Activated CD4-positive, CD25-positive, alpha-beta regulatory T cell treated with anti-CD3 and anti-CD28 coated beads, Interleukin-2, amount 50 U/mL, for 16 hours (primary cell): ENCODE measurements at regions not wholly inside any gene's neighbourhood (a gene's known extent, or its start where the extent isn't known, plus 50 kb on each side); places are given as distances from the start of the nearest gene placed in this dataset.

ENCODE experiments used
- DNase-seq: peaks from one replicate; pipeline ENCODE4 v3.0.0-alpha.2; 2020; ENCODE audit warnings: low read depth, low spot score

DNA sequence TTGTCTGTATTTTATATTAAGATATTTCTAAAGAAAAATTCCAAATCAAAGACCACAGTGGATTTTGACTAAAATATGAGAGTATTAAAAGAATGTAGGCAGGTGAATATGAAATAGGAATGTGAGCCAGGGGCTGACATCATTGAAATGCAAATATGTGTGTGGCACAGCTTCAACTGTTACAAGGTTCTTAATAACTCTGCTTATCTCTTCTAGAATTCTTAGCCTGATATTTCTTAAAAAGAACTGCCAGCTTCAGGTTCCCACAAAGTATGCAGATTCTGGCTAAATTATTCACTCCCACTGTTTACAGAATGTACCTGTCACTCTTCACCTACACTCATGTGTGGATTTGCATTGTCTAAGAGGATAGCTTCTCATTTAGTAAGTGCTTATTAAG is 274.4 kb downstream of the DIRAS2 start:
- no peak for DNase-seq

DNA sequence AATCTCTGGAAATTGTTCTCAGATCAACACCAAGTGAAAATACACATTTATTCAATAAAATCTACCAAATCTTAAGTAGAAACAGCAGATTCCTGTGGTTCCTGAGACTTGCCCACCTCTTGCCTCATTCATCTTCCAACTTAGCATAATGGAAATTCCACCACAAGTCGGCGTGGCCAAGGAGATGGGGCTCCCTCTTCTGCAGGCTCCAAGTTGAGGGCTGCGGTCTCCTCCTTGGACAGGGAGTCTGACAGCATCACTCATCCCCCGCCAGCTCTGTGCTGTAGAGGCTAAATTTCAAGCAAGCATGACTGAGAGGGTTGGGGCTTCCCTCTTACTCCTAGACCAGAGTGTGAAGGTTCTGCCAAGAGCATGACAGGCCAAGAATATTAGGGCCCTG is 273.7 kb downstream of the DIRAS2 start:
- no peak for DNase-seq

- no peak for DNase-seq
These were observed 262.9 kb downstream of the DIRAS2 start for GRCh38 chr9:90379771-90380170.

DNA sequence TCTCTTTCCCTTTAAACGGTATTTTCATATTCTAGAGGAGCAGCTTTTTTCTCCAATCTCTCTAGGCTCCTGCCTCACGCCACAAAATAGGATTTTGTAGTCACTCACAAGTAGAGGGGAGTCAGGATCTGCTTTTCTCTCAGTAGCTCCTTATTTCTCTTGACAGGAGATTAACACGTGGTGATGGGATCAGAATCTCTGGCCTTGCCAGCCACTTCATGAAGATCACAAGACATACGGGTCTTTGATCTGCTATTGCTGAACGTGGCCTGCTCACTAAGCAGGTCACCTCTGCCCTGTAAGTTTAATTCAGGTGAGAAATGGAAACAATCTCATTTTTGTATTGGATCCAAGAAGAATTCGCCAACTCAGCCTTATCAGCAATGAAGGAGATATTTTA is 257.5 kb downstream of the DIRAS2 start:
- no peak for DNase-seq

DNA sequence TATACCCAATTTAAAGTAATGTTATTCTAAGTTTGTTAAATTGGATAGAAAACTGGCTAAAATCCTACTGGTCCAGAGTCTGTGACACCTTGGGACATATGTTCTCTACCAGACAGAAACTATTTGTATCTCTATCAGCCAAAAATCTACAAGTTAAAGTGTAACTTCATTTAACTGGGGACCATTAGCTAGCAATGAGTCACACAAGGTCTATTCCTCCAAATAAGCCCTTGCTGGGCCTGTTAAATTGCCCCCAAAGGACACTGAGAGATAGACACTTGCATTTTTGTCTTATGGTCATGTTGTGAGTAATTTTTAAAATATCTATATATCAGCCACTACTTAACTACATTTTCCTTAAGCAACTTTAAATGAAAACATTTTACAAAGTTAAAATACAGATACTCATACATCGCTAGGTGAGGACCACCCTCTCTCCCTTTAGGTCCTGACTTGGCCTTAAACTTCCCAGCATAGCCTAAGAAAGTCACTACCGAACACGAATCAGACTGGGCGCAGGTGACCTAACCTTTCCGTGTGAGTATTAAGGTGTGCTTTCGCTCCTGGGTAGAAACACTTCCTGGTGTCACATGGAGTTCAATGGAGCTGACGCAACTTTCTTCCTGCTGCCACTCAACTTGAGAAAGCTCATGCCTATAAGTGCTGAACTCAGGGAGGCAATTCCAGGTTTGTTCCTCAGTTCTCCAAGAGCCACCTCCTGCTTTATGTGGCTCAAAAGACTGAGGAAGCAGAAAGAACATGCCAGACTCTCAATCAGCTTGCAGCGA is 249.1 kb downstream of the DIRAS2 start:
- DNase-seq, result no peak

DNA sequence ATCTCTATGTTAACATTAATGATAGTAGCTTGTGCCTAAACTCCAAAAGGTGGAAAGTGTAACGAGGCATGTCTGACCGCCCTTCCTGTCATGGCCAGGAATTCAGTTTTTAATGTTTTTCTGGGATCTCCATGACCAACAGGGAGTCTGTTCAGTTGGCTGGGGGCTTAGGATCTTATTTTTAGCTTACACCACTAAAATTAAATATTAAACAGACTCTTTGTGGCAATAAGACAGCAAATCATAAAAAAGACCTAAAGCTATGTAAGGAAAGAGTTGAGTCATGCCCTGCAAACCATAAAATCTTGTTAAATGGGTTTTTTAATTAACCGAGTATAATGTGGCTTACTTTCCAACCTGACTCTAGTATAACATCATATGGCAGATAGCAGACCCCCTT is 247.8 kb downstream of the DIRAS2 start:
- DNase-seq, result no peak

DNA sequence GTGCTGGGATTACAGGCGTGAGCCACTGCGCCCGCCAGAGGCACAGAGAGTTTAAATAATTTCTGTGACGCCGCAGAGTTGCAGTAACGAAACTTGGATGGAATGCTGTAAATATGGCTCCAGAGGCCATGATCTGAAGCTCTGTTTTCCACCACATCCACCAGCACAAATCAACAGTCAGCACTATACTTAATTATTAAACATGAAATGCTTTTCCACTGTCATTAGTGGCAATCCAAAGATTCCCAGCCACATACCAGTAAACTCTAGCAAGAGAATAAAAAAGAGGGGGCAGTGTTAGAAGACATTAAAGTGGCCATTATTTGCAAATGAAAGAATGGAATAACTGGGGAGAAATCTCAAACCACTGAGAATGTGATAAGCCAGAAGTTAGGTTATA is 242.5 kb downstream of the DIRAS2 start:
- no peak for DNase-seq

DNA sequence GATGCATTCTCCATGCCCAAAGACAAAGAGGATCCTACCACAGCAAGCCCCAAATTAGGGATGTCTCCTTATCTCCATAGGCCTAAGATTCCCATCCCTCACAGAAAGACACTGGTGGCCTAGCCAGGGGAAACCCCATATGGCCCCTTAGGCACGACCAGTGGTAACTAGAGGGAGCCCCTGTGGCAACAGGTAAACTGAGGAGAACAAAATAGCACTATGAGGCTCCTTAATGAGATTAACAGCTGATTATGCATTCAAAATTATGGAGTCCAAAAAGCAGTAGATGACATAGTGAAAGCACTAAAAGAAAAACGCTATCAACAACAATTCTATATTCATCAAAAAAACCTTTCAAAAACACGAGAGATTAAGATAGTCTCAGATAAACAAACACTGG is 234.0 kb downstream of the DIRAS2 start:
- no peak for DNase-seq

DNA sequence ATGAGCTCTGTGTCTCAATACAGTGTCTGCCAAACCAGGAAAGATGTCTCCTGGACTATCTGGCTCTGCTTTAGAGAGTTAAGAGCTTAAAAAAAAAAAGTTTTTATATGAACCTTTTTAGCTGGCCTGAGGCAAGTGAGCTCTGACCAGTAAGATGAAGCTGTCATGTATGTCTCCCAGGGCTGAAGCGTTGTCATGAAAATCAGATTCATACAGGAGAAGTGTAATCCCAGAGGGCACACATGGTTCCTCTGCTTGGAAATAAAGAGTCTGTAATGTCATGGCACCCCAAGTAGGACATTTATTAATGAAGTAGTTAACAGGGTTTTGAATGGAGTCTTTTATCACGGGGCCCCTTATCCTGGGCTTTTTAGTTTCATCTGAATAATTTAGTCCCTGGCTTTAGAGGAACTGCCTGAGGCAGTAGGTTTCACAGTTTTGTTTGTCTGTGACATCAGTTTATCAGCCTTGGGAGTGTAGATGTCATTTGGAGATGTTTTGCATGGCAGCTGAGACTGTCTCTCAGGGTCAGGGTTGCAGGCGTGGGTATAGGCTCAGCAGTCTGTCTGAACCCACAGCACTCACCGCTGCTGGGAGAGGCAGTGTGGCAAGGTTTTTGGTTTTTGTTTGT is 223.3 kb downstream of the DIRAS2 start:
- no peak for DNase-seq

GRCh38 chr9:90420211-90420610 is 222.4 kb downstream of the DIRAS2 start:
- no peak for DNase-seq

DNA sequence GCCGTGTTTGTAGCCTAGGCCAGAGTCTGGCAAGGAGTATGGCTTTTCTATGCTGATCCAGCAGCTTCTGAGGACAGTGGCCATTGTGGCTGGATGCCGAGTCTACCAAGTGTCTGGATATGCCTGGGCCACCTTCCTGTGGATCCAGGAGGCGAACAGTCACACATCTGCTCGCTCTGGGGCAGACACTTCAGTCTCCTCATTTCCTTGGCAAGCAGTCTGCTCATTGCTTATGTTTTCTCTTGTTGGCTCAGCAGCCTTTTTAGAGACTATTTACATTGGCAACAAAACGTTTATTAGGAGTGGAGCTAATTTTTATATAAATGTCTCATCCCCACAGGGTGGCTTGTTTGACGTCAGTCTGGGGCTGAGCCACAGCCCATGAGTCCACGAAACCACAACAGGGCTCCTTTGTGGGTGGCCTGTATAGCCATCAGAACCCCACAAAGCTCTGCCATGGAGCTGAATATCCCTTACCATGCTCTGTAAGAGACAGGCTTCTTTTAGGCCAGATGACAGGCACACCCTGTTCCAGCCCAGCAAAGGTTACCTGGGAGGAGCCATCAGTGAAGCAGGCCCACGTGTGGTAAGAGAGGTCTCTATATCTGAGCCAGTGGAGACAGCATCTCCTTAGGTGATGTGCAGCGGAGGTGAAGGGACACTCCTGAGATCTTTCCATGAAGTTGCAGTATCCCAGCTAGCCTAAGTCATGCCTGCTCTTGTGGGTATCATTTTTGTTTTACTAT is 221.7 kb downstream of the DIRAS2 start:
- DNase-seq, result no peak

DNA sequence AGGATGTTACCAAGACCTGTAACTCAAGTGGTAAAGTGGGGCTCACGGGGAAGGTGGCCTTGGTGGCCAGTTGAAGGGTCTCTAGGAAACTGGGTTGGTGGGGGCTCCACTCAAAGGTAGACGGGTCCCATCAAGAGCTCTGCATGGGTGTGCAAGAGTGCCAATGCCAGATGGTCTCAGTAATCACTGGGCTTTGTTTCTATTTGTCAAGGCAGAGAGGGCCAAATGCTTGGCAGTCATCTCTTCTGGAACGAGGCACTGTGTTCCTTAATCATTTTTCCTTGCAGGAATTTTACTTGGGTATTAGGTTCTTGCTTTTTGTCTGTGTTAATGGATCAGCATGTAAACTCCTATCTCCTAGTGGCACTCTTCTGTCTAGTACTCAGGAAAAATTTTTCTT is 220.8 kb downstream of the DIRAS2 start:
- no peak for DNase-seq

DNA sequence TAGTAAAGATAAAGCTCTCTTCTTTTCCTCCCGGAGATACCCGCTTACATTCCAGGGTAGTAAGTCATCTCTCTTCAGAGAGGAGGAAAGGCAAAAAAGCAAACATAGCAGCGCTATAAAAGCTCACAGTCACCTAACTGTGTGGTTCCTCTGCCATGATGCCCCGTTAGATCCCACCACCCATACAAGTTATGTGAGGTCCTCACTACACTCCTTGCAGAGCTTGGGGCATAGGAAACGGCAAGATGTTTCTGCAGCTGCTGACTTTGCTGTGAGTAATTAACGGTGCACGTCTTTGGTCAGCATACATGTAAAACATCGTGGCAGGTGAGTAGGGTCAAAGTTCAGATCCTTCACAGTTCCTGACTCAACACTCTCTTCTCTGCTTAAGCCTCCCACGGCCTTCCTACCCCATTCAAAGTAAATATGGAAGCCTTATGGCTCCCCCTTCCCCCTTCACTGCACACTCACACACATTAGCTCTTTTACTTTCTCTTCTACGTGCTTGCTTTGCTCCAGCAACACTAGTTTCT is 218.9 kb downstream of the DIRAS2 start:
- DNase-seq, result no peak

GRCh38 chr9:90428517-90428916 is 214.1 kb downstream of the DIRAS2 start:
- DNase-seq, result no peak

GRCh38 chr9:90432951-90433350 is 209.7 kb downstream of the DIRAS2 start:
- DNase-seq, result no peak

GRCh38 chr9:90433398-90433941 is 209.2 kb downstream of the DIRAS2 start:
- DNase-seq, result no peak

- DNase-seq, result no peak
These were observed 200.8 kb downstream of the DIRAS2 start for GRCh38 chr9:90441814-90442213.

DNA sequence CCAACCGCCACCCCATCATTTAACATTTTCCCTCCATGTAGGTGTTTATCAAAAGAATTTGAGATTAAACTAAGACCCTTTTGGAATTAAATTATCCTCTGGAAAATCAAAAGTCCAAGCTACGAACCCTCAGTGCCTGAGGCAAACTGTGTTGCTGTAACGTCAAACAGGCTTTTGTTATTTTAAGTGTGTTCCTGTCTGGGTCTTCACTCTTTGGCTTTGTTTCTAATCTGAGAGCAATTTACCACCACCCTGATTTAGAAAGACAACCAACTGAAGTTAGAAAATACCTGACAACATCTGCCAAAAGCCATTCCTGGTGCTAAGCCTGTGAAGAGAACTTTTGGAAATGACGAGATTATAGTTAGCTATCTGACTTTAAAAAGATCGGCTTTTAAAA is 199.9 kb downstream of the DIRAS2 start:
- no peak for DNase-seq

DNA sequence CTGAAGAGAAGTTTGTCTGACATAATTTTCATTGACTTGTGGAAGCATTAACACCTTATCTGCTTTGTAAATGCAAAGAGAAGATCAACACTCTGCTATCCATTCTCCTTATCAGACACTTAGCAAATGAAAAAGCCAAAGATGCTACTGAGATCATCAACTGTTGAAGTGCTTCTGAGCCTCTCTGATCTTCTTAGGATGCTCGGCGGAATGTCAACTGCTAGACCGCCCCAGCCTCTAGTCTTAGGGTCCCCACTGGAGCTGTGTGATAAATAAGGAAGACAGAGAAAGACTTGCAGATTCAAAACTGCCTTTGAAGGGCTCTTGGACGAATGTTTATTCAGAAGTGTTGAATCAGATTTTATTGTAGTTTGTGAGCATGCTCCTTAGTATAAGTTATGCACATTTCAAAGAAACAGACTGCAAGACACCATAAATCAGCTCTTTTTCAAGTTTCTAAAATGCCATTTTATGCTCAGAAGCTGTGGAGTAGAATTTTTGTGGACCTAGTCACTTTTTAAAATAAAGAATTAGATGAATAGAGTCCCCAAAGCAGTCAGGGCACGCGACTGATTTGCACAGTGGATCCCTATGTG is 197.9 kb downstream of the DIRAS2 start:
- no peak for DNase-seq

DNA sequence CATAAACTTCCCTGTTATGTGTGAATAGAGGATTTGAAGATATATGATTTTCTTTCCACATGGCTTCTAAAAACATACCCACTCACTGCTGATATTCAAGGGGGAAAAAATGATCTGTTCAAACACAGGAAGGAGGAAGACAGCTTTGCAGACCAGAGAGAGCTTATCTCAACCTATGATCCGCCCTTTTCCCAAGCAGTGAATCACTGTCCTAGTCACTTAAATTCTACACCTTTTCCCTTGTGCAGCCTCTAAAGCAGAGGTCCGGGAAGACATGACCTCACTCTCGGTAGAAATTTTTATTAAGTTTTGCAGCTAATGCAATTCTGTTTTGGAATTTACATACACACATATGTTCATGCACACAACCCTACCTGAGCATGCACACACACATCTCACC is 197.2 kb downstream of the DIRAS2 start:
- DNase-seq, result no peak

- DNase-seq, result no peak
These were observed 196.2 kb downstream of the DIRAS2 start for GRCh38 chr9:90446200-90446948.
